ENCODE measurements at regions not wholly inside any gene's neighbourhood (a gene's known extent, or its start where the extent isn't known, plus 50 kb on each side); places are given as distances from the start of the nearest gene placed in this dataset.
A peak's percentile ranks its signal among the peaks of the same experiment; 100 is the strongest.

- DNase-seq, result no peak
Measured at GRCh38 chr20:21575981-21576740, 62.3 kb upstream of the NKX2-2 start.

DNA sequence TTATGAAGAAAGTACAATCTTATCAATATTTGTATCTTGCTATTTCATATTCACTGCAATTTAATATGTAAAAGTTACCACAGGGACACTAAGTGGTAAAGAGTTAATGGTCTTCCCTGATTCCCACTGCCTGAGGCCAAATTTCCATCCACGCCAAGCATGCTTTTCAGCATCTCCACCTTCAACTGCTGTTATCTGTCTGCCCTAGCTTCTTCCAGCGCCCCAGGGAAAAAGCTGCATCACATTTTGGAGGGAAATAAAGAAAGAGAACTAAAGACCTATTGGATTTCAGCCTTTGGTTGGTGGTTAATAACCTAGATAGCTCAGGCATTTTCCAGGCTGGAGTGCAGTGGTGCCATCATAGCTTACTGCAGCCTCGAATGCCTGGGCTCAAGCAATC lies 61.3 kb upstream of the NKX2-2 start:
- DNase-seq, result peak; percentile 48

DNA sequence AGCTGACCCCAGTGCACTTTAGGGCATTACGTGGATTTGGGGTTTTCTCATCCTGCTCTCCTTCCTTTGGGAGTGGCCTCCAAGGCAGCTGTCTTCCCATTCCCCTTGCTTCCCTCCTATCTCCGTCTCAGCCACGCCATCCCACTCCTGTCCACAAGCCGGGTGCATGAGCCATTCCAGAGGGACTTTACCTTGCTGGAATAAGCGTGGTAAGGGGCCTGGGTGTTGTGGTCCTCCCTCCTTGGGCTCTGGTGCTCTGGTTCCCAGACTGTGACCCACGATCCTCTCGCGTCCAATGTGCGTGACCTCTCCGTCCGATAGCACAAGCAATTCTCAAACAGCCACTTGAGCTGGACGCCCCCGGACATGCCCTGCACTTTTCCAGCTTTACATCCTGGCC lies 60.6 kb upstream of the NKX2-2 start:
- no peak for DNase-seq

DNA sequence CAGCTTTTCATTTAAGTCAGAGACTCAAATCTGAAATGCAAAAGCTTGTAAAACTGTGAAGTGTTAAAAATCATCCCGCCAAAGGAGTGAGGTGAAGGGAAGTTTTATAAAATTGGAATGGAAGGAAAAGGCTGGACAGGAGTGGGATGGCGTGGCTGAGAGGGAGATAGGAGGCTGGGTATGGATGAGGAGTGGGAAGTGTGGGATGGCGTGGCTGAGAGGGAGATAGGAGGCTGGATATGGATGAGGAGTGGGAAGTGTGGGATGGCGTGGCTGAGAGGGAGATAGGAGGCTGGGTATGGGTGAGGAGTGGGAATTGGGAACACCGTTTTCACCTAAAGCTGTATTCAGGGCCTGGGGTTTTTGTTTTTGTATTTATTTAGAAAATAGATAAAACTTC lies 59.4 kb upstream of the NKX2-2 start:
- no peak for DNase-seq

GRCh38 chr20:21571841-21572690 lies 58.2 kb upstream of the NKX2-2 start:
- DNase-seq, result peak; percentile 48

DNA sequence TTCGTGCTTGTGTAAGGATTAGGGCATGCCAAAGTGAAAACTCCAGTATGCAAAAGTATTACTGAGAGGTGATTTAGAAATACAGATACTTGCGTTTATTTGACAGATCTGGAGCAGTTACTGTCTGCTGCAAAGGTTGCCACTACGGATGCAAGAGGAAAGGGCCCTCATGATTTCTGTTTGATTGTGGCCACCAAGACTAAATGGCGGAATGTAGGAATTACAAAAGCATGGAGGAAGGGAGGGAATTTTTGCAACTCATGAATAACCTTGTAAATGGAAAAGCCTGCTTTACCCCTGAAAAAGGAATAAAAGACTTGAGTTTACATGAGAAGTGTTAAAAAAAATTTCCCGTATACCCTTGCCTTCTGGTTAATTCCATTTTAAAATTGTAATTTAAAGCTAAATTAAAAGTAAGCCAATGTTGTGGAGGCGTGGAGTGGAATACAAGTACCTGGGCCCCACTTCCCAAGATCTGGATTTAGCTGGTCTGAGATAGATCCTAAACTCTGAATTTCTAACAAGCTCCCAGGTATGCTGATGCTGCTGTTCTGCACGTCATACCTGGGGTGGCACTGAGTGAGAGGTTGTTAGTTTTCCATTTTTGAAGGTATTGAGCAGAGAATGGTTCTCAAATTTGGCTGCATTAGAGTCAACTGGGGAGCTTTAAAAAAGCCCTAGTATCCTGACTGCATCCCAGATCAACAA lies 56.6 kb upstream of the NKX2-2 start:
- DNase-seq, result no peak

GRCh38 chr20:21569586-21569985 lies 55.7 kb upstream of the NKX2-2 start:
- DNase-seq, result no peak

DNA sequence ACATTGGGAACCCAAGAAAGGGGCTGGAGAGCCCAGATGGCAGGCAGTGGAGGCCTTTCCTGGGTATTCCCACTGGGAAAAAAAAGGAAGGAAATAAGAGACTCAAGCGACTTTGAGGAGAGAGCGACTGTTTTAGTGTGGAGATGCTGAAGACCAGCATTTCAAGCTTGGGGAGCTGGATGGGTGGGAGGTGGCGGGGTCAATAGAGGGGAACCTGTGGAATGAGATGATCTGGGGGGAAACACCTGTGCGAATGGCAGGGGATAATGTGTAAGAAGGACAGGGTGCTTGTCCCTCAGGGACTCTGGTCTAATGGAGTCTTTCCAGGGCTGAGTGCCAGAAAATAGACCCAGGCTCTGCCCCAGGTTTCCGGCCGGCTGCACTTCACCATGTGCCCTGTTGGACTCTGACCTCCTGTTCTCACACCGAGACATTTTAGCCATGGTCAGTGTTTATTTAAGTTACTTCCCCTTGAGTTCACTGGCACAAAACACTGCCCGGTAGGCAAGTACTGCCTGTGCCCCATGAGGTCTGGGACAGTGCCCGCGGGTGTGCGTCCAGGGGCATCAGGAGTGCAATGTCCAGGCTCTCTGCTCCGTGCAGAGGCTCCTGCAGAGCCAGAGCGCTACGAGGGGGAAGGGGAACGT lies 50.4 kb upstream of the NKX2-2 start:
- DNase-seq, result peak; percentile 71

Measured in NCI-H146 (cell line).